ENCODE measurements at regions not wholly inside any gene's neighbourhood (a gene's known extent, or its start where the extent isn't known, plus 50 kb on each side); places are given as distances from the start of the nearest gene placed in this dataset.
"Not testable (repeated sequence)": the region's sequence is repeated elsewhere in the genome, so short reads cannot be mapped to it uniquely, and the experiment has no call there.

DNA sequence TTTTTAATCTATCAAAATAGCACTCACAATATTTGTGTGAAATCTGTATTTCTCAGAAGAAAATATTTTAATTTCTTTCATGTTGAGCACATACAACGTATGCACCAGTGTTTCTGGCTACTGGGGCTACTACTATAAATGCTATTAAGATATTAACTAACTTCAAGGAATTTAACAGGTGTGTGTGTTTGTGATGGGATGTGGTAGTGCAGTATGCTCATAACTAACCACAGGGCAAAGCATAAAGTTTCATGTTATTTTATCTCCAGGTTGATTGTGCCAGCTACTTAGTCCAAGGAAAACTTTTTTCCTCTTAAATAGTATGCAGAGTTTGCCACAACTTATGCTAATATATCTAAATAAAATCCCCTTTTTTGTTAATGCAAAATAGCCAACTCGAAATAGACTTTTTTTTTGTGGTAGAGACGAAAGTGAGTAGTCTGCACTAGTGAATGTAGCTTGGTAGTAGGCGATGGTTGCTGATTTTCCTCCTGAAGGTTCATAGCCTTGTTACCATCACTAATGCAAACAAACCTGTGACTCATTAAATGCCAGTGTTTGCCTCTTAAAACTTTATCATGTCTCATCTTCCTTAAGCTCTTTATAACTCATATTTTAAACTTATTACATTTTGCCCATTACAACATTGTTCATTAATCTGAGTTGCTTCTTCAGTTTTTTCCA, 565.5 kb upstream of the ANO3 start:
- DNase-seq (ENCODE audit: low spot score), result no peak

DNA sequence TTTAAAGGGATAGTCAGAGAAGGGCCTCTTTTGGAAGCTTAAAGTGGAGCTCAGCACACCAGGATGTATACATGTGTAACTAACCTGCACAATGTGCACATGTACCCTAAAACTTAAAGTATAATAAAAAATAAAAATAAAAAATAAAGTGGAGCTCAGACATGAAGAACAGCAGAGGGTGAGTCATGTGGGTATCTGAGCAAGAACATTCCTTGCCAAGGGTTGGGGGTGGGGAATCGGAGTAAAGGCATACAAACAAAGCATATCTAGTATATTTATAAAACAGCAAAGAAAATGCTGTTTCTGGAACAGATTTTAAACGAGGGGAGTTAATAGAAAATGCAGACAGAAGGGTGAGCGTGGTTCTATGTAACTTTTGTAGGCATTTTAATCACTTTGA, 562.6 kb upstream of the ANO3 start:
- DNase-seq (ENCODE audit: low spot score), result no peak

DNA sequence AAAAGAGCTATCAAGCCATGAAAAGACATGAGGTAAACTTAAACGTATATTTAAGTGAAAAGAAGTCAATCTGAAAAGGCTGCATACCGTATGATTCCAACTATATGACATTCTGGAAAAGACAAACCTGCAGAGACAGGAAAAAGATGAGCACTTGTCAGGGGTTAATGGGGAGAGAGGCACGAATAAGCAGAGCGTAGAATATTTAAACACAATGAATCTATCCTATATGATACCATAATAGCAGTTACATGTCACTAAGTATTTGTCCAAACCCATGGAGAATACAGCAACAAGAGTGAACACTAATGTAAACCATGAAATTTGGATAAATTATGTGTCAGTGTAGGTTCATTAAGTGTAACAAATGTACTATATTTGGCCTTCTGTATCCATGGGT, 560.3 kb upstream of the ANO3 start:
- no peak for DNase-seq (ENCODE audit: low spot score)

DNA sequence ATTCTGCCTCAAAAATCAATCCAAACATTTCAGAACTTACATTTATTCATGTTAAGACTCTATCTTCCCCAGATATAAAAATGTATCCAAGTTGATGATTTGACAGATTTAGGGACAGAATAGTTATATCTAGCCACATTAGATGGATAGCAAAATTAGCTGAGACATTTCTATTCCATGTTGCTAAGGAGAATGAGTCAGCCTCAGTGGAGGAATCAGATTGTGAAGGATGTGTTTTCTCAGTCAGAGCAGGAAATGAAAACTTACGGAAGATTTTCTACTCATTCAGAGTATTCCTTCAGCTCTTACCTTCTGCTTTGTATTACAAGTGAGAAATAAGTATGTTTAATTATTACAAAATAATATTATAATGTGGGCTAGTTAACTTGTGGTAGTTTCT, 556.3 kb upstream of the ANO3 start:
- DNase-seq (ENCODE audit: low spot score), result no peak

DNA sequence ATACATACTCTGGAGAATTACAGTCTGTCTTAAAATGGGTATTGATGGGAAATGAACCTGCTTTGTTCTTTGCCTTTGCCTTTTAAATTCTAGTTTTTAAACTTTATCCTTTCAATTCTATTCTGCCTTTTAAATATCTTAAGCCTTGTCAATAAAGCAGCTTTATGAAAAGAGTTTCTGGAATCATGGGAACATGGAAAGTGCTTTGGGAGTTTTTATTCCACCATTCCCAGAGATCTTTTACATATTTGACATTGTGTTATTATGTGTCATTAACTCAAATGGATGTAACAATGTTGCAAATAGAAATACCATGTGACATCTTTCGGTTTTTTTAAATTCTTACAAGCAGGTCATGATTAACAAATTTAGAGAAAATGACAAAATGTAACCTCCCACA, 555.7 kb upstream of the ANO3 start:
- DNase-seq (ENCODE audit: low spot score), result no peak

DNA sequence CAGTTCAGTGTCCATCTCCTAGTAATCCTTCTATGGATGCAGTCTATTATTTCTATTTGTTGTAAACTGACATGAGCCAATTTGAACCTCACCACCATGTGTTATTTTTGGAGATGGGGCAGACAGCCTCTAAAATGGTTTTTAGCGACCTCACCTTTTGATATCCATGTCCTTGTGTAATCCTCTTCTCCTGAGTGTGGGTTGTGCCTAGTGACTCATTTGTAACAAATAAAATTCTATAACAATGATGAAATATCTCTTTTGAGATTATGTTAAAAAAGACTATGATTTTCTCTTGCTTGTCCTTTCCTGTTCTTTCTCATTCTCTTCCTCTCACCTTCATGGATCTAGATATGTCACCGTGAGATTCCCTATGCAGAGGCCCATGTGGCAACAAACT, 554.6 kb upstream of the ANO3 start:
- DNase-seq (ENCODE audit: low spot score), result no peak

DNA sequence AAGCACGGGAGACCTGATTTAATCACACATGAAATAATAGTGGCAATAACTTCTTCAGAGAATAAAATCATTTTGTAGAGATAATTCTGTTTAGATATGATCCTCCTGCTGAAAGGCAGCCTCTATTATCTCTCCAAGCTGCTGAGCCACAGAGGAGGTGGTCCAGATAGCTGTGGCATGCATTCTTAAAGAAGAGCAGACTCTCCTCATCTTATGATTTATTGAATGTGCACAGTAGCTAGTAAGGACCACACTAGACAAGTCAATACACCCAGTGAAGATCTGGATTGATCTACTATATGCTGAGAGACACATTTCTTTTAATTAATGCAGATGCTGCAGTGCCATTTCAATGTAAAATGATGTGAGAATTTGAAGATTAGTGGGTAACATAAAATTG, 552.9 kb upstream of the ANO3 start:
- no peak for DNase-seq (ENCODE audit: low spot score)

DNA sequence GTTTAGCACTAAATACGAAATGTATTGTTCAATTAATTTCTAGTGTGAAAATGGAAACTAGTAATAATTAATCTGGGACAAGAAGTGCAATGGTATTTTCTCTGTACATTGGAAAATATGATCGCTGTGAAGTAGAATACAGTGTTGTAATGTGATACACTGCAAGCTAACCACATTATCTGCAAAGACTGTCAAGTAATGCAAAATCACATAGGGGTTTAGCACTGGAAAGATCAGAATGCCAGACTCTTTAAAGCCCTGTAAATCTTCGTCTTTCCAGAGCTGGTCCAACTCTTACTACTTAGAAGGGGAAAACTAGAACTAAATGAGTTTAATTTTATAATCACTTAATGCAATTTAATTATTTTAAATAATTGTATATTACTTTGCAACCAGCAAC, 544.5 kb upstream of the ANO3 start:
- no peak for DNase-seq (ENCODE audit: low spot score)

DNA sequence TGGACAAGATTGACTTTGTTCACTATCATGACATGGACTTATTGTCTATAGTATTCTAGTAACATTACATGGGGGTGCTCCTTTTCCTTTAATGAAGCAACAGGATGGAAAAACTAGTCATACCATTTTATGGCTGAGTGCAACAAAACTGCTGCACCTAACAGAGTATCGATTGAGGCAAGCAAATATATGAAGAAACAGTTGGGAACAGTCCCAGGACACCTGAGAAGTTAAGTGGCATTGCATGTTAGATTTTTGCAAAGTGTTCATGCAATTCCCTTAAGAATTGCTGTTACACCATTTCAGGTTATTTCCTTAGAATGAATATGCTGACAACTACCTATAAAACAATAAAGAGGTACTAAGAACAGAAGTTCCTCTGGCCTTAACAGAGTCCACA, 541.5 kb upstream of the ANO3 start:
- DNase-seq (ENCODE audit: low spot score), result no peak

DNA sequence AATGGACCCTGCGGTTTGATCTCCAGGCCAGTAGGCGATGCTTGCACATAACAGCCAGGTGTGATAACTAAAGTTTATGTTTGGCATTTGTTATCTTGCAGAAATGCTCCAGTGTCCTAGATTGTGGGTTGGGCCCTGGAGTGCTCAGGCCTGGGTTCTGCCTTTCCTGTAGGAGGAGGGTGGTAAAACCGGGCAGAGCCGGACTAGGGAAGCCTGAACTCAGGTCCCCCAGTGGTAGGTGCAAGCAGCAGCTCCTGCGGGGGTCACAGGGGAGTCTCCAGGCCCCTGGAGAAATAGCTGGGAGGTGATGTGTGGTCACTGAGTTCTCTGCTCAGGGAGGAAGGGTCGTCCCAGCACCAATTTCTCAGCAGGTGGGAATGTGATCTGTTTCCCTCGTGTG, 538.3 kb upstream of the ANO3 start:
- DNase-seq (ENCODE audit: low spot score), result no peak

DNA sequence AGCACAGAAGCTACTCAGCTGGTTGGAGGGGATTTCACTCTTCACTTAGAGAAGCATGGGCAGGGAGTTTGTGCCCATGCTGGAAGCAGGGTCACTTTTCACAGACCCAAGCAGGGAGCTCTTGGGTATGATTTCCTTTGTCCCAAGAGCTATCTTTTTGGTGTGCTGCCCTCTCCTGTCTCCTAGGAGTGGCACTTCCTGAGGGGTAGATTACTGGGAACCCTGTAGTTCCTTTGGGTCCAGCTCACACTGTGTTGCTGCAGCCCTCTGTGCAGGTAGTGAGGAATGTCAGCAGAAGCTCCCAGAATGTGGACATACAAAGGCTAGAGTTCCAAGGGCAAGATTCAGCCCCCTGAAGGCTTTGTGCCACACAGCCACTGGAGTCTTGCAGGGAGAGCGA, 537.1 kb upstream of the ANO3 start:
- DNase-seq (ENCODE audit: low spot score), result no peak

DNA sequence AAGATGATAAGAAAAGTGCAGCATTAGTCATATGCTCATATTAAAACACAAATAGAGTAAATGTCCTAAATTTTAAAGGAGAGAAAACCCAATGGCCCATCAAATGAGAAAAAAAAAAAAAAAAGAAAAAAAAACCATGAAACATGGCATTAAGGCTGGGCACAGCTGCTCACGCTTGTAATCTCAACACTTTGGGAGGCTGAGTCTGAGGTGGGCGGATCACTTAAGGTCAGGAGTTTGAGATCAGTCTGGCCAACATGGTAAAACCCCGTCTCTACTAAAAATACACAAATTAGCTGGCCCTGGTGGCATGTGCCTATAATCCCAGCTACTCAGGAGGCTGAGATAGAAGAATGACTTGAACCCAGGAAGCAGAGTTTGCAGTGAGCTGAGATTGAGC, 515.5 kb upstream of the ANO3 start:
- DNase-seq (ENCODE audit: low spot score), result no peak

DNA sequence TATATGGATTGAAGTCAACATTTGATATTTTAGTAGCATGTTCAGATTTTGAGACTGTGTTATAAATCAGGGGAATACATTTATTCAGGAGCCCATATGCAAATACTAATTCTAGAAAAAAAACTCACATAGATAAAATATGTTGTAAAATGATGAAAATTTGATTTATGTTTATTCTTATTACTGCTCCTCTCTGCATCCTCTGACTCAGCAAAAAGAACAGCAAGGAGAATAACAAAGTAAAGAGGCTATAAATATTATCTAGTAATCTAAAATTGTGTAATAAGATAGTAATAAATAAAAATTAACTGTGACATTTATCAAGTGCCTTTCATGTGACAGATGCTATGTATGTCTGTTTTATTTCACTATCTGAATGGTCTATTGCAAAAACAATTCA, 507.2 kb upstream of the ANO3 start:
- DNase-seq (ENCODE audit: low spot score), result no peak

DNA sequence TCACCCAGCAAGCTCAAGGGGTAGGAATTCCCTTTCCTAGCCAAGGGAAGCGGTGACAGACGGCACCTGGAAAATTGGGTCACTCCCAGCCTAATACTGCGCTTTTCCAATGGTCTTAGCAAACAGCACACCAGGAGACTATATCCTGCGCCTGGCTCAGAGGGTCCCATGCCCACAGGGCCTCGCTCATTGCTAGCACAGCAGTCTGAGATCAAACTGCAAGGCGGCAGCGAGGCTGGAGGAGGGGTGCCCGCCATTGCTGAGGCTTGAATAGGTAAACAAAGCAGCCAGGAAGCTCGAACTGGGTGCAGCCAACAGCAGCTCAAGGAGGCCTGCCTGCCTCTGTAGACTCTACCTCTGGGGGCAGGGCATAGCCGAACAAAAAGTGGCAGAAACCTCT, 500.4 kb upstream of the ANO3 start:
- not testable (repeated sequence) for DNase-seq (ENCODE audit: low spot score)

DNA sequence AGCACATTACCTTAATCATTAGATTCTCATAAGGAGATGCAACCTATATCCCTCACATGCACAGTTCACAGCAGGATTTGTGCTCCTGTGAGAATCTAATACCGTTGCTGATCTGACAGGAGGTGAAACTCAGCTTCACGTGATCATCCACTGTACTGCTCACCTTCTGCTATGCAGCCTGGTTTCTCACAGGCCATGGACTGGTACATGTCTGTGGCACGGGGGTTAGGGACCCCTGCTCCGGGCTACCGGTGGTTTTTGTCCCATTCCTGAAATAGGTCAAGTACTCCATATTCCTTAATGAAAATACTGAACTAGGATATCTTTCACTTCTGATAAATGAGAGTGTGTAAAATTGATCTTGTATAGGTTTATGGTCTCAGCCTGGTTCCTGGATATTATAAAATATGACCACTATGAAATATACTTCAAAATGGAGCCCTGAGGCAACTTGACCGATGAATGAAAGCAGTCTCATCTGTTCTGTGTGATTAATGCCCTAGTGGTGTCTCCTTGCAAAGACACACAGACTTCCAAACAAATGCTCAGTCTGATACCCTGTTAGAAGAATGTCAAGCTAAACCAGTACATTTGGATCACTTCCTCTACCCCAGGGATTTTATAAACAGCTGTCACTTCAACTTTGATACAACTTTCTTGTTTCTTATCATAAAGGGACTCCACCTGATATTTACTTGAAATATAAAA, 492.9 kb upstream of the ANO3 start:
- no peak for DNase-seq (ENCODE audit: low spot score)

DNA sequence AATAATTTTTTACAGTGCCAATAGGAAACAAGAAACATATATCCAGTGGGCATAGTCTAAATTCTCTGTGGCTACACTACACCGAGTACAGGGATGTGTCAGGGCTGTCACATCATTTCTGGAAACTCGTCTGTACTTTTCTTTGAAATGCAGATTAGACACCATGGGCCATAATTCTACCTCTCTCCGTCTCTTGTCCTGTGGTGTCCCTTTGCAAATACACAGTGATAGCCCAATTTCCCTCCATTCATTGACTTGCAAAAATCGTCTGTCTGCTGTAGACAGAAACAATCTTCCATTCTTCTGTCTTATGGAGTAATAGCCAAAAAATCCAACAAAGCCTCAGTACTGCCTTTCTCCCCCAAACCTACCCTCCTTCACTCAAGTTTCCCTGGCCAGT, 487.1 kb upstream of the ANO3 start:
- DNase-seq (ENCODE audit: low spot score), result no peak

DNA sequence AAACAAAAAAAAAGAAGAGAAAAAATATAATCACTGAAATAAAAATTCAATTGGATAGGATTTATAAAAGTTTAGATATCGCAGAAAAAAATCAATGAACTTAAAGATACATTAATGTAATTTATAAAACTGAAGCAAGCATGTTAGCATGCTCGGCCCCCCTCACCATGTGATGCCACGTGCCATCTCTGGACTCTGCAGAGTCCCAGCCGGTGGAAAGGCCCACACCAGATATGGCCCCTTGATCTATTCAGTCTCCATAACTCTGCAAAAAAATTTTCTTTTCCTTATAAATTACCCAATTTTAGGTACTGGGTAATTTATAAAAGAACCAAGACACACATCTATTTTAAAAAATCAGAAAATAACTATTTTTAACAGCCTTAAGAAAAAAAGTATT, 476.0 kb upstream of the ANO3 start:
- DNase-seq (ENCODE audit: low spot score), result no peak

DNA sequence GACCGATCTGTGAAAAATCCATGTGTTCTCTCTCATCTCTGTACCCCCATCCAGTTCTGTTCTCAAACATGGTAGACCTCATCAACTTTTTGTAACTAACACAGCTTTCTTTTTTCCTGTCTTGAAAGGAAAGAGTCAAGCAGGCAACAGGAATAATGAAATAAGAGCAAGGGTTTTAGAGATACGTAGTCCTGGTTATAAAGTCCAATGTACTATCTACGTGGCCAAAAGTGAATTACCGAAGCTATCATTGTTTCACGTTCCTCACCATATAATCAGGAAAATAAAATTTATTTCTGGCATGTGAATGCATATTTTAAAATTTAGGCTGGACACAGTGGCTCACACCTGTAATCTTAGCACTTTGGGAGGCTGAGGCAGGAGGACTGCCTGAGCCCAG, 472.2 kb upstream of the ANO3 start:
- DNase-seq (ENCODE audit: low spot score), result no peak

DNA sequence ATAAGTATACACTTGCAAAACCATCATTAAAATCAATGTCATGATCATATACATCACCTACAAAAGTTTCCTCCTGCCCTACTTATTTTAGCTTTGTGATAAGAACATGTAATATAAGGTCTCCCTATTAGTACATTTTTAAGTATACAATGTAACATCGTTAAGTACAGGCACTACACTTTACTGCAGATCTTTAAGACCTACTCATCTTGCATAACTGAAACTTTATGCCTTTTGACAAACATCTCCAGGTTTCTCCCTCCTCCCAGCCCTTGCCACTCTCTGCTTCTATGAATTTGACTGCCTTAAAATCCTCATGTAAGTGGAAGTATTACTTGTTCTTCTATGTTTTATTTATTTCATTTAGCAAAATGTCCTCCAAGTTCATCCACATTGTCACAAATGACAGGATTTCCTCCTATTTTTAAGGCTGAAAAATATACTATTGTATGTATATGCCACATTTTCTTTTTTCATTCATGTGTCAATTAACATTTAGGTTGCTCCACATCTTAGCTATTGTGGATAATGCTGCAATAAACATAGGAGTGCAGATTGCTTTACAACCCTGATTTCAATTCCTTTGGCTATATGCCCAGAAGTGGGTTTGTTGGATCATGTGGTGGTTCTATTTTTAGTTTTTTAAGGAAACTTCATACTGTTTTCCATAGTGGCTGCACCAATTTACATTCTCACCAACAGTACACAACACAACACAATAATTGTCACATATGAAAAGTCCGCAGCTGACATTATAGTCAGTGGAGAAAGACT, 471.1 kb upstream of the ANO3 start:
- no peak for DNase-seq (ENCODE audit: low spot score)

DNA sequence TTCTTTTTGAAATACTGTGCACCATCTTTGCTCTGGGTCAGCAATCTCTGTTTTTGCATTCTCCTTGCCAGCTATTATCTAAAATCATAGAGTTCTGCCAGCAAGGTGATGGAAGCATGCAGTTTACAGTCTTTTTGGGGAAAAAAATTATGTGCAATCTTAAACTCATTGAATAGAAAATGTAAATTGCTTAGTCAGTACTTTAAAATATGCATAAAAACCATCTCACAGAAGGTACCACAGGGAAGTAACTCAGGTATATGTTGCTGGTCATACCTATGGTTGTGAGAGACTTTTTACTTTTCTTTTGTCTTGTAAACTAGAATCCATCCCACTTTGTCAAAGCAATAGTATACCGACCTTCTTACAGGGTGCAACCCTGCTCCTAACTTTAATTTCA, 469.8 kb upstream of the ANO3 start:
- DNase-seq (ENCODE audit: low spot score), result no peak

DNA sequence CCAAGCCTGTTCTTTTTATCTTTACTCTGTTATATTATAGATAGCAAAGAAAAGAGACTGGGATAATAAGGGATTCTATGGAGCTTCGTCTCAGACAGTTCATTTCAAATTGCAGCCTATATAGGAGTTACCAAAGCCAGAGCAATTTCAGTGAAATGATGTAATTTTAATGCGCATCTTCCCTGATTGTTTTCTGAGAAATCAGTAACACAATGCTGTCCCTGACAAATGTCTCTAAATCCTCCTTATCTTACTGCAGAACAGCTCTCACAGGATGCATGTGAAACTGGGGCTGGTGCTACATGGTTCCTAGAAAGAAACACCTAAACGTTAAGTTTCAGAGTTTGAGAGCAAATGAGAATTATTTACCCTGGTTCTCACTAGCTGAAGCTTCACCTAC, 467.9 kb upstream of the ANO3 start:
- no peak for DNase-seq (ENCODE audit: low spot score)

DNA sequence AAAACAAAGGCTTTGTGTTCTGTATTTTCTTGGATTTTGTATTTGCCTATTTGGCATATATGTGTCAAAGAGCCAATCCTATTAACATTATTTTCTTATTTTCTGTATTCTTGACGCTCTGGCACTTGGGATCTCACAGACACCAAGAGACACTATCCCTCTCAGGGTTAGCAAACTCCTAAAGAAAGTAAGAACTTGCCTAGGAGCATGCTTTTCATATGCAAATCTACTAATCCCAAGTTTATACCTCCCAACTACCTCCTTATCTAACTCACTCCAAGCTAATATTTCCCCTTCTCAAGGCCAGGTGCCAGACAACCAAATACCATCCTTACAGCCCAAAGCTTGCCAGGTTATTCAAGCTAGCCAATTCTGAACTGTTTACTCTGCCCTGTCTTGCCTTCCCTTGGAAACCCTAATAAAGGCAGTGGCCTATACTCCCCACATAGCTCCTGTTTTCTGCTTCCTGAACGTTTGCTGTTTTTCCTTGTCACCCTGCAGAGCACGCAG, 455.4 kb upstream of the ANO3 start:
- no peak for DNase-seq (ENCODE audit: low spot score)

DNA sequence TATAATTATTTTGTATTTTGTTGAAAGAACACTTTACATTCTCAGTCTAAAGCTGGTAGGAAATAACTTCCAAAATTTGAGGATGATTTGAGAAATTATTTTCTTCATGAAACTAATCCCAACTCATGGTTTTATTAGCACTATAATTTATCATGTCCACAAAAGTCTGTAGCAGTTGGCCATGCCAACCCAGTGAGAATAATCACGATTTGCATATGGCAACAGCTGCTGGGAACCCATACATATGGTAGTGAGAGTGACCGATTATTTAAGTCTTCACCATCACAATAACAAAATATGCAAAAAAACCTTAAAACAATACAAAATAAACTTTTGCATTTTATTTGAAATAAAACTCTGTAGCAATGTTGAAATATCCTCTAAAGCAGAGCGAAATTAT, 445.9 kb upstream of the ANO3 start:
- no peak for DNase-seq (ENCODE audit: low spot score)

All from AG20443 (cell line).